ENCODE measurements at regions not wholly inside any gene's neighbourhood (a gene's known extent, or its start where the extent isn't known, plus 50 kb on each side); places are given as distances from the start of the nearest gene placed in this dataset.

GRCh38 chr1:191592039-191592438 is 566.2 kb upstream of the RGS18 start:
- TF ChIP-seq, protein P1, sequence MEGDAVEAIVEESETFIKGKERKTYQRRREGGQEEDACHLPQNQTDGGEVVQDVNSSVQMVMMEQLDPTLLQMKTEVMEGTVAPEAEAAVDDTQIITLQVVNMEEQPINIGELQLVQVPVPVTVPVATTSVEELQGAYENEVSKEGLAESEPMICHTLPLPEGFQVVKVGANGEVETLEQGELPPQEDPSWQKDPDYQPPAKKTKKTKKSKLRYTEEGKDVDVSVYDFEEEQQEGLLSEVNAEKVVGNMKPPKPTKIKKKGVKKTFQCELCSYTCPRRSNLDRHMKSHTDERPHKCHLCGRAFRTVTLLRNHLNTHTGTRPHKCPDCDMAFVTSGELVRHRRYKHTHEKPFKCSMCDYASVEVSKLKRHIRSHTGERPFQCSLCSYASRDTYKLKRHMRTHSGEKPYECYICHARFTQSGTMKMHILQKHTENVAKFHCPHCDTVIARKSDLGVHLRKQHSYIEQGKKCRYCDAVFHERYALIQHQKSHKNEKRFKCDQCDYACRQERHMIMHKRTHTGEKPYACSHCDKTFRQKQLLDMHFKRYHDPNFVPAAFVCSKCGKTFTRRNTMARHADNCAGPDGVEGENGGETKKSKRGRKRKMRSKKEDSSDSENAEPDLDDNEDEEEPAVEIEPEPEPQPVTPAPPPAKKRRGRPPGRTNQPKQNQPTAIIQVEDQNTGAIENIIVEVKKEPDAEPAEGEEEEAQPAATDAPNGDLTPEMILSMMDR (IDR thresholded peaks at IDR 0.05; ENCODE audit: poor library complexity) = no peak
- no peak for TF ChIP-seq EZH2phosphoT487 (IDR thresholded peaks at IDR 0.05; ENCODE audit: low read depth, severe bottlenecking, unreplicated experiment)
- TF ChIP-seq EZH2 (IDR thresholded peaks at IDR 0.05; ENCODE audit: borderline replicate concordance) = no peak
